GM12878 (cell line): ENCODE measurements at regions not wholly inside any gene's neighbourhood (a gene's known extent, or its start where the extent isn't known, plus 50 kb on each side); places are given as distances from the start of the nearest gene placed in this dataset.

Experiments
- ATF7 ChIP-seq: fragments of 450-650 bp; IDR thresholded peaks from 2 replicates; pipeline ENCODE4 v1.6.1; 2016; ENCODE audit warnings: low read depth, mild to moderate bottlenecking
- CHD2 ChIP-seq: IDR thresholded peaks from 2 replicates; pipeline ENCODE4 v1.6.1; 2011; ENCODE audit warnings: low read depth, low read length, improper control_type of control experiment, borderline replicate concordance
- EP300 ChIP-seq, 2 experiments: fragments of 150-350 bp in 1 of 2; IDR thresholded peaks; 2 replicates each; pipeline ENCODE4 v1.6.1; 2011 to 2012; ENCODE audit warnings: low read depth in 2 of 2, low read length in 2 of 2, borderline replicate concordance in 1 of 2, improper control_type of control experiment in 1 of 2, inconsistent platforms in 1 of 2; ENCODE audit not compliant: control insufficient read depth in 1 of 2
- HDAC2 ChIP-seq: fragments of 200-600 bp; sonication (generic); IDR thresholded peaks from 2 replicates; pipeline ENCODE4 v1.6.1; 2017
- IKZF1 ChIP-seq: fragments of 450-650 bp; conservative IDR thresholded peaks from 2 replicates; pipeline ENCODE4 v1.6.1; 2017; ENCODE audit warnings: antibody characterized with exemption, mild to moderate bottlenecking
- KLF5 ChIP-seq: fragments of 450-650 bp; IDR thresholded peaks from 2 replicates; pipeline ENCODE4 v1.6.1; 2014; ENCODE audit warnings: mild to moderate bottlenecking; ENCODE audit not compliant: partially characterized antibody
- MLLT1 ChIP-seq: fragments of 450-650 bp; IDR thresholded peaks from 2 replicates; pipeline ENCODE4 v1.6.1; 2016; ENCODE audit warnings: mild to moderate bottlenecking
- MTA3 ChIP-seq: IDR thresholded peaks from 2 replicates; pipeline ENCODE4 v1.6.1; 2012; ENCODE audit warnings: low read length, inconsistent platforms, borderline replicate concordance
- MYB ChIP-seq: fragments of 150-350 bp; IDR thresholded peaks from 2 replicates; pipeline ENCODE4 v1.6.1; 2014; ENCODE audit warnings: mild to moderate bottlenecking, low read depth, low read length, borderline replicate concordance
- NBN ChIP-seq: fragments of 450-650 bp; IDR thresholded peaks from 2 replicates; pipeline ENCODE4 v1.6.1; 2016
- NR2F1 ChIP-seq: fragments of 450-650 bp; conservative IDR thresholded peaks from 2 replicates; pipeline ENCODE4 v1.6.1; 2017; ENCODE audit warnings: mild to moderate bottlenecking
- PML ChIP-seq: IDR thresholded peaks from 2 replicates; pipeline ENCODE4 v1.6.1; 2012; ENCODE audit warnings: low read length, inconsistent platforms
- RAD51 ChIP-seq: fragments of 450-650 bp; IDR thresholded peaks from 2 replicates; pipeline ENCODE4 v1.6.1; 2016; ENCODE audit warnings: moderate library complexity, mild to moderate bottlenecking, inconsistent platforms
- RELA ChIP-seq: fragments of 450-650 bp; IDR thresholded peaks from 2 replicates; pipeline ENCODE4 v1.8.0; 2014; ENCODE audit warnings: borderline replicate concordance; ENCODE audit not compliant: partially characterized antibody
- RUNX3 ChIP-seq: IDR thresholded peaks from 2 replicates; pipeline ENCODE4 v1.6.1; 2012; ENCODE audit warnings: low read length, inconsistent platforms
- SKIL ChIP-seq: fragments of 450-650 bp; IDR thresholded peaks from 2 replicates; pipeline ENCODE4 v1.6.1; 2017; ENCODE audit warnings: mild to moderate bottlenecking, low read depth, inconsistent platforms; ENCODE audit not compliant: poor library complexity, severe bottlenecking
- WRNIP1 ChIP-seq: IDR thresholded peaks from 2 replicates; pipeline ENCODE4 v1.6.1; 2011; ENCODE audit warnings: low read depth, low read length, improper control_type of control experiment, borderline replicate concordance
- ZBTB4 ChIP-seq: fragments of 450-650 bp; formaldehyde crosslinking; IDR thresholded peaks from 2 replicates; pipeline ENCODE4 v1.4.0; 2022; ENCODE audit warnings: mild to moderate bottlenecking, moderate library complexity
- ZNF217 ChIP-seq: fragments of 450-650 bp; IDR thresholded peaks from 2 replicates; pipeline ENCODE4 v1.6.1; 2017; ENCODE audit warnings: antibody characterized with exemption, mild to moderate bottlenecking
- ZNF384 ChIP-seq: IDR thresholded peaks from 2 replicates; pipeline ENCODE4 v1.6.1; 2012; ENCODE audit warnings: low read depth, mild to moderate bottlenecking, low read length, improper control_type of control experiment, borderline replicate concordance
- ZZZ3 ChIP-seq: IDR thresholded peaks from 2 replicates; pipeline ENCODE4 v1.6.1; 2011; ENCODE audit warnings: low read depth; ENCODE audit not compliant: control insufficient read depth, insufficient read length
- TF ChIP-seq, protein P1 (sequence below): fragments of 450-650 bp; IDR thresholded peaks from 2 replicates; pipeline ENCODE4 v1.6.1; 2018; ENCODE audit warnings: mild to moderate bottlenecking, low read depth, moderate library complexity; ENCODE audit not compliant: partially characterized antibody

GRCh38 chr20:39829661-39830060, 859.4 kb downstream of the MAFB start (continued):
- TF ChIP-seq ZNF384 (no peak), EP300 (IDR thresholded peaks at IDR 0.05; ENCODE audit: borderline replicate concordance in 1 of 2, control insufficient read depth in 1 of 2, low read depth in 2 of 2, low read length in 2 of 2) (peak; percentile 87 to 88; a peak in 3 of 4 replicates), MTA3 (no peak), ZZZ3 (no peak), NR2F1 (peak; percentile 47), IKZF1 (peak; percentile 67; the same call in 1 of the 2 replicates), MLLT1 (no peak), MYB (no peak), WRNIP1 (no peak), PML (no peak), ZNF217 (no peak), NBN (0 out of 2 replicates have a peak, but pooled peaks have one; percentile 55), CHD2 (peak; percentile 65; the same call in 1 of the 2 replicates), HDAC2 (no peak), ZBTB4 (no peak), RAD51 (no peak), KLF5 (peak; percentile 35), RELA (peak; percentile 98), ATF7 (peak; percentile 75), RUNX3 (peak; percentile 77), SKIL (peak; percentile 71)
- TF ChIP-seq, protein P1, sequence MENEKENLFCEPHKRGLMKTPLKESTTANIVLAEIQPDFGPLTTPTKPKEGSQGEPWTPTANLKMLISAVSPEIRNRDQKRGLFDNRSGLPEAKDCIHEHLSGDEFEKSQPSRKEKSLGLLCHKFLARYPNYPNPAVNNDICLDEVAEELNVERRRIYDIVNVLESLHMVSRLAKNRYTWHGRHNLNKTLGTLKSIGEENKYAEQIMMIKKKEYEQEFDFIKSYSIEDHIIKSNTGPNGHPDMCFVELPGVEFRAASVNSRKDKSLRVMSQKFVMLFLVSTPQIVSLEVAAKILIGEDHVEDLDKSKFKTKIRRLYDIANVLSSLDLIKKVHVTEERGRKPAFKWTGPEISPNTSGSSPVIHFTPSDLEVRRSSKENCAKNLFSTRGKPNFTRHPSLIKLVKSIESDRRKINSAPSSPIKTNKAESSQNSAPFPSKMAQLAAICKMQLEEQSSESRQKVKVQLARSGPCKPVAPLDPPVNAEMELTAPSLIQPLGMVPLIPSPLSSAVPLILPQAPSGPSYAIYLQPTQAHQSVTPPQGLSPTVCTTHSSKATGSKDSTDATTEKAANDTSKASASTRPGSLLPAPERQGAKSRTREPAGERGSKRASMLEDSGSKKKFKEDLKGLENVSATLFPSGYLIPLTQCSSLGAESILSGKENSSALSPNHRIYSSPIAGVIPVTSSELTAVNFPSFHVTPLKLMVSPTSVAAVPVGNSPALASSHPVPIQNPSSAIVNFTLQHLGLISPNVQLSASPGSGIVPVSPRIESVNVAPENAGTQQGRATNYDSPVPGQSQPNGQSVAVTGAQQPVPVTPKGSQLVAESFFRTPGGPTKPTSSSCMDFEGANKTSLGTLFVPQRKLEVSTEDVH, result no peak
